Loucy (cell line): ENCODE measurements at regions not wholly inside any gene's neighbourhood (a gene's known extent, or its start where the extent isn't known, plus 50 kb on each side); places are given as distances from the start of the nearest gene placed in this dataset.

Experiments used
- EZH2phosphoT487 ChIP-seq: fragments of 200-600 bp; IDR thresholded peaks from 2 replicates; pipeline ENCODE4 v1.6.1; 2018; ENCODE audit warnings: antibody characterized with exemption, mild to moderate bottlenecking, moderate library complexity, borderline replicate concordance
- TF ChIP-seq, protein P1 (sequence below): fragments of 200-600 bp; sonication (generic); conservative IDR thresholded peaks from 2 replicates; pipeline ENCODE4 v1.5.1; 2014; ENCODE audit warnings: mild to moderate bottlenecking, antibody characterized with exemption, low read length

GRCh38 chr12:63382930-63383329 lies 231.9 kb upstream of the AVPR1A start:
- TF ChIP-seq, protein P1, sequence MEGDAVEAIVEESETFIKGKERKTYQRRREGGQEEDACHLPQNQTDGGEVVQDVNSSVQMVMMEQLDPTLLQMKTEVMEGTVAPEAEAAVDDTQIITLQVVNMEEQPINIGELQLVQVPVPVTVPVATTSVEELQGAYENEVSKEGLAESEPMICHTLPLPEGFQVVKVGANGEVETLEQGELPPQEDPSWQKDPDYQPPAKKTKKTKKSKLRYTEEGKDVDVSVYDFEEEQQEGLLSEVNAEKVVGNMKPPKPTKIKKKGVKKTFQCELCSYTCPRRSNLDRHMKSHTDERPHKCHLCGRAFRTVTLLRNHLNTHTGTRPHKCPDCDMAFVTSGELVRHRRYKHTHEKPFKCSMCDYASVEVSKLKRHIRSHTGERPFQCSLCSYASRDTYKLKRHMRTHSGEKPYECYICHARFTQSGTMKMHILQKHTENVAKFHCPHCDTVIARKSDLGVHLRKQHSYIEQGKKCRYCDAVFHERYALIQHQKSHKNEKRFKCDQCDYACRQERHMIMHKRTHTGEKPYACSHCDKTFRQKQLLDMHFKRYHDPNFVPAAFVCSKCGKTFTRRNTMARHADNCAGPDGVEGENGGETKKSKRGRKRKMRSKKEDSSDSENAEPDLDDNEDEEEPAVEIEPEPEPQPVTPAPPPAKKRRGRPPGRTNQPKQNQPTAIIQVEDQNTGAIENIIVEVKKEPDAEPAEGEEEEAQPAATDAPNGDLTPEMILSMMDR, result no peak
- TF ChIP-seq EZH2phosphoT487, result no peak
